ENCODE measurements at regions not wholly inside any gene's neighbourhood (a gene's known extent, or its start where the extent isn't known, plus 50 kb on each side); places are given as distances from the start of the nearest gene placed in this dataset.

GRCh38 chr3:168168743-168169142 lies 73.0 kb upstream of the GOLIM4 start:
- TF ChIP-seq, protein P1, sequence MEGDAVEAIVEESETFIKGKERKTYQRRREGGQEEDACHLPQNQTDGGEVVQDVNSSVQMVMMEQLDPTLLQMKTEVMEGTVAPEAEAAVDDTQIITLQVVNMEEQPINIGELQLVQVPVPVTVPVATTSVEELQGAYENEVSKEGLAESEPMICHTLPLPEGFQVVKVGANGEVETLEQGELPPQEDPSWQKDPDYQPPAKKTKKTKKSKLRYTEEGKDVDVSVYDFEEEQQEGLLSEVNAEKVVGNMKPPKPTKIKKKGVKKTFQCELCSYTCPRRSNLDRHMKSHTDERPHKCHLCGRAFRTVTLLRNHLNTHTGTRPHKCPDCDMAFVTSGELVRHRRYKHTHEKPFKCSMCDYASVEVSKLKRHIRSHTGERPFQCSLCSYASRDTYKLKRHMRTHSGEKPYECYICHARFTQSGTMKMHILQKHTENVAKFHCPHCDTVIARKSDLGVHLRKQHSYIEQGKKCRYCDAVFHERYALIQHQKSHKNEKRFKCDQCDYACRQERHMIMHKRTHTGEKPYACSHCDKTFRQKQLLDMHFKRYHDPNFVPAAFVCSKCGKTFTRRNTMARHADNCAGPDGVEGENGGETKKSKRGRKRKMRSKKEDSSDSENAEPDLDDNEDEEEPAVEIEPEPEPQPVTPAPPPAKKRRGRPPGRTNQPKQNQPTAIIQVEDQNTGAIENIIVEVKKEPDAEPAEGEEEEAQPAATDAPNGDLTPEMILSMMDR (IDR thresholded peaks at IDR 0.05) = no peak
- no peak for TF ChIP-seq POLR2A (IDR thresholded peaks at IDR 0.05)

Data from testis (tissue), 2 donors.